SU-DHL-6 (cell line): ENCODE measurements at regions not wholly inside any gene's neighbourhood (a gene's known extent, or its start where the extent isn't known, plus 50 kb on each side); places are given as distances from the start of the nearest gene placed in this dataset.

ENCODE experiments used
- H2AFZ ChIP-seq: fragments of 200-600 bp; sonication (generic); 2 replicates; pipeline ENCODE4 v1.6.1; 2014; ENCODE audit warnings: low read depth, mild to moderate bottlenecking, moderate library complexity, mixed read lengths, antibody characterized with exemption, low read length; ENCODE audit not compliant: severe bottlenecking
- H3F3A ChIP-seq: fragments of 200-600 bp; shearing (Covaris generic); 2 replicates; pipeline ENCODE4 v1.6.0; 2016; ENCODE audit warnings: antibody characterized with exemption, mild to moderate bottlenecking; ENCODE audit not compliant: insufficient read depth
- H3K27ac ChIP-seq: fragments of 200-600 bp; sonication (generic); 2 replicates; pipeline ENCODE4 v1.5.1; 2016; ENCODE audit warnings: low read depth, mild to moderate bottlenecking, low read length, moderate library complexity, mixed read lengths
- H3K27me3 ChIP-seq: fragments of 200-600 bp; sonication (generic), shearing (Covaris generic); 2 replicates; pipeline ENCODE4 v1.6.0; 2014; ENCODE audit warnings: mild to moderate bottlenecking, low read length
- H3K36me3 ChIP-seq: fragments of 200-600 bp; sonication (generic); 2 replicates; pipeline ENCODE4 v1.6.1; 2014; ENCODE audit warnings: mild to moderate bottlenecking, low read length, mixed read lengths
- H3K4me2 ChIP-seq: fragments of 300-600, 200-600 bp; shearing (Covaris generic), sonication (generic); 2 replicates; pipeline ENCODE4 v1.6.0; 2014; ENCODE audit warnings: low read length, low read depth, mild to moderate bottlenecking; ENCODE audit not compliant: poor library complexity, severe bottlenecking
- H3K4me3 ChIP-seq: fragments of 200-600 bp; sonication (generic); 2 replicates; pipeline ENCODE4 v1.5.1; 2014; ENCODE audit warnings: antibody characterized with exemption, low read length, mild to moderate bottlenecking, mixed read lengths; ENCODE audit not compliant: insufficient read depth, poor library complexity, severe bottlenecking
- H3K79me2 ChIP-seq: fragments of 200-600 bp; sonication (generic); 2 replicates; pipeline ENCODE4 v1.6.1; 2014; ENCODE audit warnings: mild to moderate bottlenecking, low read length, moderate library complexity; ENCODE audit not compliant: insufficient read depth
- H3K9ac ChIP-seq: fragments of 200-600 bp; sonication (generic); 2 replicates; pipeline ENCODE4 v1.7.0; 2014; ENCODE audit warnings: mild to moderate bottlenecking, low read length
- H3K9me2 ChIP-seq: fragments of 200-600 bp; sonication (generic); replicated peaks from 2 replicates; pipeline ENCODE4 v1.6.1; 2014; ENCODE audit warnings: low read length; ENCODE audit not compliant: insufficient read depth
- H3K9me3 ChIP-seq: fragments of 200-600 bp; sonication (generic); 2 replicates; pipeline ENCODE4 v1.6.1; 2014; ENCODE audit warnings: low read length, mixed read lengths; ENCODE audit not compliant: insufficient read depth
- H4K20me1 ChIP-seq: fragments of 200-600 bp; sonication (generic); 2 replicates; pipeline ENCODE4 v1.6.1; 2014; ENCODE audit warnings: low read depth, mild to moderate bottlenecking, antibody characterized with exemption, low read length, moderate library complexity, mixed read lengths
- EZH2phosphoT487 ChIP-seq: fragments of 200-600 bp; sonication (generic), shearing (Covaris generic); conservative IDR thresholded peaks from 2 replicates; pipeline ENCODE4 v1.6.1; 2018; ENCODE audit warnings: mild to moderate bottlenecking, antibody characterized with exemption, low read length, moderate library complexity, mixed read lengths
- TF ChIP-seq, protein P1 (sequence below): fragments of 200-600 bp; sonication (generic); IDR thresholded peaks from one replicate; pipeline ENCODE4 v1.5.1; 2017; ENCODE audit warnings: antibody characterized with exemption, mild to moderate bottlenecking, low read length, moderate library complexity; ENCODE audit not compliant: insufficient read depth, poor library complexity, severe bottlenecking

DNA sequence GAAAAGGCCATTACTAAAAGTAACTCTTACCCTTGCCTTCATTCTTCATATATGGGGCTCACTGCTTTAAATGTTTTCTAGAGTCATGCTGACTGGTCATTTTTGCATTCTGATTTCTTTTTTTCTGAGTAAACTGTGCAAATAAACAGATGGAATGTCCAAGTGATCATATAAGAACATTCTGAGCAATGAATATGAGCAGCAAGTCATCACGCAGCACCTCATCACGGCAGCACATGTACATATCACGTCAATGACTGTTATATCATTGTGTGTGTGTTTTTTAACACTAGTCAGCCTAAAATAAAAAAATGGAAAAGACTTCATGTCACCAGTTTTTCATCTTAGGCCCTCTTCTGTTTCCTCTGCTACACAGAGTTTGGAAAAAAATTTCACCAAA, 490.0 kb upstream of the ZFHX3 start:
- Histone ChIP-seq H3K4me2 (no peak overlapping the region), H3K27ac (no peak overlapping the region), H3K36me3 (no peaks in the 10 kb centered on the region), H3K9me2 (no peaks in the 10 kb centered on the region), H3K4me3 (no peak overlapping the region), H3K79me2 (no peaks in the 10 kb centered on the region), H3F3A (no peaks in the 10 kb centered on the region), H3K9ac (no peak overlapping the region), H4K20me1 (no peaks in the 10 kb centered on the region), H3K9me3 (no peaks in the 10 kb centered on the region), H3K27me3 (no peaks in the 10 kb centered on the region), H2AFZ (no peak overlapping the region)
- TF ChIP-seq, protein P1, sequence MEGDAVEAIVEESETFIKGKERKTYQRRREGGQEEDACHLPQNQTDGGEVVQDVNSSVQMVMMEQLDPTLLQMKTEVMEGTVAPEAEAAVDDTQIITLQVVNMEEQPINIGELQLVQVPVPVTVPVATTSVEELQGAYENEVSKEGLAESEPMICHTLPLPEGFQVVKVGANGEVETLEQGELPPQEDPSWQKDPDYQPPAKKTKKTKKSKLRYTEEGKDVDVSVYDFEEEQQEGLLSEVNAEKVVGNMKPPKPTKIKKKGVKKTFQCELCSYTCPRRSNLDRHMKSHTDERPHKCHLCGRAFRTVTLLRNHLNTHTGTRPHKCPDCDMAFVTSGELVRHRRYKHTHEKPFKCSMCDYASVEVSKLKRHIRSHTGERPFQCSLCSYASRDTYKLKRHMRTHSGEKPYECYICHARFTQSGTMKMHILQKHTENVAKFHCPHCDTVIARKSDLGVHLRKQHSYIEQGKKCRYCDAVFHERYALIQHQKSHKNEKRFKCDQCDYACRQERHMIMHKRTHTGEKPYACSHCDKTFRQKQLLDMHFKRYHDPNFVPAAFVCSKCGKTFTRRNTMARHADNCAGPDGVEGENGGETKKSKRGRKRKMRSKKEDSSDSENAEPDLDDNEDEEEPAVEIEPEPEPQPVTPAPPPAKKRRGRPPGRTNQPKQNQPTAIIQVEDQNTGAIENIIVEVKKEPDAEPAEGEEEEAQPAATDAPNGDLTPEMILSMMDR: no peak
- no peak for TF ChIP-seq EZH2phosphoT487

DNA sequence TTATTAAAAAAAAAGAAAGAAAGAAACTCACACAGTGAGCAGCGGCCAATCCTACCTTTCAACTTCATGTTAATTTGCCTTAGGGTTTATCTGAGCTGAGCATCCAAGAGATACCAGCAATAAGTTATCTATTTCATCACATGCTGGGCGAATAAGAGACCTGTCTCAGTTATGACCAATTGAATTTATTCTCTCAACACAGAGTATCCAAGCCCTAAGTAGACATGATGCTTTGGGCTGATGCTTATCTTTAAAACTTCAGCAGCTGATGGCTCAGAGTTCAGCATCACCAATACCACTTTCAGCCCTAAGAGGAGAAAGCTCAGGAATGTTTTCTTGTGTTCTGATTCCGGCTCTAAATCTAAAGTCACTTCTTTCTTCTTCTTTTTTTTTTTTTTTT, 489.0 kb upstream of the ZFHX3 start:
- H3K9me3 ChIP-seq: no peaks in the 10 kb centered on the region
- TF ChIP-seq, protein P1: no peak
- TF ChIP-seq EZH2phosphoT487: no peak
- H3K27me3 ChIP-seq: no peaks in the 10 kb centered on the region
- no peak overlapping the region for H3K4me3 ChIP-seq
- H3K27ac ChIP-seq: no peak overlapping the region
- no peaks in the 10 kb centered on the region for H4K20me1 ChIP-seq
- no peak overlapping the region for H3K9ac ChIP-seq
- H3F3A ChIP-seq: no peaks in the 10 kb centered on the region
- no peaks in the 10 kb centered on the region for H3K36me3 ChIP-seq
- no peaks in the 10 kb centered on the region for H3K79me2 ChIP-seq
- no peak overlapping the region for H3K4me2 ChIP-seq
- no peak overlapping the region for H2AFZ ChIP-seq
- no peaks in the 10 kb centered on the region for H3K9me2 ChIP-seq

DNA sequence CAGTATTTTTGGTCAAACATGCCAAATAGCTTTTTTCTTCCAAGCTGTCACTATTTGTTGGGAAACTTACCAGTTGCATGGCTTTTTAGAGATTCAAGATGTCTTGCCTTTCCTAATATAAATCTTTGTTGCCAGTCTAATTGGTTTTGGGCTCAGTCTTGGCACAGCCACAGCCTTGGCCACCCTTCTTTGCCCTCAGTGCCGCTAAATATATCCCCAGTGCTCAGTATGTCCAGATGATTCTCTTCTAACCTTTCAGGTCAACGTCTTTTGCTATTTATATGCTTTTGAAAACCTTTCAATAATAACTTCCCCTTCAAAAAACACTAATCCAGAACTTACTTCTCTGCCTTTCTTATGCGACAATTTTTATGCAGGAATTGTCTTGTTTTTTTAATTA, 483.1 kb upstream of the ZFHX3 start:
- no peak overlapping the region for H3K4me3 ChIP-seq
- no peak overlapping the region for H3K9ac ChIP-seq
- no peaks in the 10 kb centered on the region for H3K36me3 ChIP-seq
- H2AFZ ChIP-seq: no peak overlapping the region
- no peaks in the 10 kb centered on the region for H3K9me2 ChIP-seq
- TF ChIP-seq, protein P1: no peak
- TF ChIP-seq EZH2phosphoT487: no peak
- no peaks in the 10 kb centered on the region for H4K20me1 ChIP-seq
- no peak overlapping the region for H3K27ac ChIP-seq
- H3K4me2 ChIP-seq: no peak overlapping the region
- no peaks in the 10 kb centered on the region for H3F3A ChIP-seq
- H3K79me2 ChIP-seq: no peaks in the 10 kb centered on the region
- H3K9me3 ChIP-seq: no peaks in the 10 kb centered on the region
- no peaks in the 10 kb centered on the region for H3K27me3 ChIP-seq

DNA sequence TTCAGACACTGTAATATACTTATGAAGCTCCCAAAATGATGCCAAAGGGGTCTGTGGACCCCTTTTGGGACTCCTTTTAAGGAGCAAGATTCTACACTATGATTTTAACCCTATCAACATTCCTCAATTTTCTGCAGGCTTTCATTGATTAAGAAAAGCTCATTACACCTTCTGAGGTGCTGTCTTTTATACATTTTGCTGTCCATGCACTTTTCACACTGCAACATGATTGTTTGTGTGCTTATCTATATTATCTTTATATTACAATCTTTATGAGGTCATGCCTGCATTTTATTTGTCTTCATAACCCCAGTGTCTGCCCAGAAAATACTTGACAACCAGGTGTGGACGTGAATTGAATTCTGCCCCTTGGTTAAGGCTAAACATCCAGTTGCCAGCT, 482.6 kb upstream of the ZFHX3 start:
- no peaks in the 10 kb centered on the region for H3K36me3 ChIP-seq
- no peaks in the 10 kb centered on the region for H3K9me2 ChIP-seq
- no peak overlapping the region for H2AFZ ChIP-seq
- H3K9ac ChIP-seq: no peak overlapping the region
- H3K79me2 ChIP-seq: no peaks in the 10 kb centered on the region
- H4K20me1 ChIP-seq: no peaks in the 10 kb centered on the region
- H3F3A ChIP-seq: no peaks in the 10 kb centered on the region
- H3K27me3 ChIP-seq: no peaks in the 10 kb centered on the region
- H3K27ac ChIP-seq: no peak overlapping the region
- TF ChIP-seq, protein P1: no peak
- no peak for TF ChIP-seq EZH2phosphoT487
- H3K4me2 ChIP-seq: no peak overlapping the region
- no peaks in the 10 kb centered on the region for H3K9me3 ChIP-seq
- H3K4me3 ChIP-seq: no peak overlapping the region
